Left lung (tissue), 4 donors: ENCODE measurements at regions not wholly inside any gene's neighbourhood (a gene's known extent, or its start where the extent isn't known, plus 50 kb on each side); places are given as distances from the start of the nearest gene placed in this dataset.

Experiments
- ATAC-seq: fragments of 200-7000 bp; cut with Tn5 transposase; one replicate; pipeline ENCODE4 v1.9.1; 2020; ENCODE audit warnings: moderate library complexity
- DNase-seq, 4 donors: peaks; one replicate each; pipeline ENCODE4 v3.0.0-alpha.2; 2013 to 2020
- H3K27ac ChIP-seq, 2 donors: fragments of 200-600 bp; sonication (generic) in 1 of 2; one replicate each; pipeline versions ENCODE4 v1.5.0 to v1.8.0; 2020 to 2021
- H3K27me3 ChIP-seq, 2 donors: fragments of 200-600 bp; sonication (generic) in 1 of 2; one replicate each; pipeline versions ENCODE4 v1.5.0 to v1.8.0; 2020 to 2021
- H3K36me3 ChIP-seq, 2 donors: fragments of 200-600 bp; sonication (generic) in 1 of 2; one replicate each; pipeline versions ENCODE4 v1.5.0 to v1.8.0; 2020 to 2021
- H3K4me1 ChIP-seq, 2 donors: fragments of 200-600 bp; one replicate each; pipeline ENCODE4 v1.8.0; 2021
- H3K4me3 ChIP-seq, 2 donors: fragments of 200-600 bp; sonication (generic) in 1 of 2; one replicate each; pipeline versions ENCODE4 v1.5.0 to v1.8.0; 2020 to 2021; ENCODE audit warnings: mild to moderate bottlenecking in 1 of 2
- H3K9me3 ChIP-seq, 2 donors: fragments of 200-600 bp; sonication (generic) in 1 of 2; one replicate each; pipeline versions ENCODE4 v1.5.0 to v1.8.0; 2020 to 2021
- CTCF ChIP-seq, 2 donors: fragments of 200-600 bp; sonication (generic) in 1 of 2; IDR thresholded peaks; one replicate each; pipeline versions ENCODE4 v1.5.0 to v1.8.0; 2021; ENCODE audit warnings: antibody characterized with exemption in 2 of 2
- intact Hi-C, 2 donors: fragments of 100-400 bp; cut with DNase I; formaldehyde crosslinking; loops; one replicate each; pipeline versions ENCODE4 v1.11.2 to v1.14.2; 2022
- donor health status: DM: no; HTN: yes; CAD: no.
- donor health status: DM: no; HTN: no; CAD: no.

- no peak for ATAC-seq
- Histone ChIP-seq H3K4me3 (no peak overlapping the region), H3K27me3 (no peaks in the 10 kb centered on the region), H3K27ac (no peak overlapping the region), H3K9me3 (no peaks in the 10 kb centered on the region), H3K4me1 (no peaks in the 10 kb centered on the region), H3K36me3 (no peaks in the 10 kb centered on the region)
- intact Hi-C loops, result no loop called here
- TF ChIP-seq CTCF (IDR thresholded peaks at IDR 0.05), result no peak
- DNase-seq, result no peak
Observed at GRCh38 chr12:25013061-25013460, 64.2 kb upstream of the BCAT1 start.

GRCh38 chr12:25009496-25010092, 60.7 kb upstream of the BCAT1 start:
- Histone ChIP-seq H3K27ac (no peak overlapping the region), H3K4me3 (no peak overlapping the region), H3K4me1 (no peaks in the 10 kb centered on the region), H3K9me3 (no peaks in the 10 kb centered on the region), H3K36me3 (no peaks in the 10 kb centered on the region), H3K27me3 (no peaks in the 10 kb centered on the region)
- no peak for DNase-seq
- ATAC-seq, result no peak
- intact Hi-C loops, result no loop called here
- no peak for TF ChIP-seq CTCF (IDR thresholded peaks at IDR 0.05)

- ATAC-seq (no peak), DNase-seq (no peak)
- no peaks in the 10 kb centered on the region for H3K9me3 ChIP-seq
- no peaks in the 10 kb centered on the region for H3K4me1 ChIP-seq
- H3K4me3 ChIP-seq, result no peak overlapping the region
- H3K27ac ChIP-seq, result no peak overlapping the region
- no peaks in the 10 kb centered on the region for H3K27me3 ChIP-seq
- intact Hi-C loops, result no loop called here
- TF ChIP-seq CTCF (IDR thresholded peaks at IDR 0.05), result no peak
- no peaks in the 10 kb centered on the region for H3K36me3 ChIP-seq
Observed at GRCh38 chr12:25005376-25005775, 56.5 kb upstream of the BCAT1 start.

GRCh38 chr12:25004447-25004846, 55.5 kb upstream of the BCAT1 start:
- DNase-seq (no peak), ATAC-seq (no peak)
- no peaks in the 10 kb centered on the region for H3K36me3 ChIP-seq
- H3K27ac ChIP-seq, result no peak overlapping the region
- no peaks in the 10 kb centered on the region for H3K27me3 ChIP-seq
- H3K4me1 ChIP-seq, result no peaks in the 10 kb centered on the region
- no peak for TF ChIP-seq CTCF (IDR thresholded peaks at IDR 0.05)
- no peak overlapping the region for H3K4me3 ChIP-seq
- intact Hi-C loops, result no loop called here
- no peaks in the 10 kb centered on the region for H3K9me3 ChIP-seq

GRCh38 chr12:25001311-25001710, 52.4 kb upstream of the BCAT1 start:
- Histone ChIP-seq H3K36me3 (no peaks in the 10 kb centered on the region), H3K27me3 (no peaks in the 10 kb centered on the region), H3K9me3 (no peaks in the 10 kb centered on the region), H3K4me1 (peaks cover 0 to 8% of the 10 kb centered on the region in 2 donors), H3K4me3 (no peak overlapping the region), H3K27ac (no peak overlapping the region)
- no peak for TF ChIP-seq CTCF (IDR thresholded peaks at IDR 0.05)
- ATAC-seq, result no peak
- no peak for DNase-seq
- intact Hi-C loops, result no loop called here
